ENCODE measurements at regions not wholly inside any gene's neighbourhood (a gene's known extent, or its start where the extent isn't known, plus 50 kb on each side); places are given as distances from the start of the nearest gene placed in this dataset.
"Not testable (repeated sequence)": the region's sequence is repeated elsewhere in the genome, so short reads cannot be mapped to it uniquely, and the experiment has no call there.

DNA sequence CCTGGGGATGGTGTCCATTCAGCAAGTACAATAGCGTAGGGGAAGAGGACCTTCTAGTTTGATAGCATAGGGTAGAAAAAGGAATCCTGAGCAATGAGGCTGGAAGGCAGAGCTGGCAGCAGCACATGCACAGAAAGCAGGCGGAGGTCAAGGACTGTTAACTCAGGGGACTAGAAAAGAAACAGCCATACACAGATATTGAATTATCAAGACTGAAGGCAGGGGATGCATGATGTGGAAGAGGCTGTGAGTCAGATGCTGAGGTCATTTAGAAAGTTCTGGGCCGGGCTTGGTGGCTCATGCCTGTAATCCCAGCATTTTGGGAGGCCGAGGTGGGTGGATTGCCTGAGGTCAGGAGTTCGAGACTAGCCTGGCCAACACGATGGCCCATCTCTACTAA is 65.6 kb downstream of the OPTC start:
- no peak for DNase-seq (ENCODE audit: low read depth in 4 of 4, low spot score in 3 of 4)

- DNase-seq (ENCODE audit: low read depth in 4 of 4, low spot score in 3 of 4): not testable (repeated sequence)
Measured at GRCh38 chr1:203561761-203562160, 64.9 kb upstream of the ATP2B4 start.

GRCh38 chr1:203563291-203563690 is 63.3 kb upstream of the ATP2B4 start:
- no peak for DNase-seq (ENCODE audit: low read depth in 4 of 4, low spot score in 3 of 4)

GRCh38 chr1:203564024-203564423 is 62.6 kb upstream of the ATP2B4 start:
- DNase-seq (ENCODE audit: low read depth in 4 of 4, low spot score in 3 of 4): no peak

DNA sequence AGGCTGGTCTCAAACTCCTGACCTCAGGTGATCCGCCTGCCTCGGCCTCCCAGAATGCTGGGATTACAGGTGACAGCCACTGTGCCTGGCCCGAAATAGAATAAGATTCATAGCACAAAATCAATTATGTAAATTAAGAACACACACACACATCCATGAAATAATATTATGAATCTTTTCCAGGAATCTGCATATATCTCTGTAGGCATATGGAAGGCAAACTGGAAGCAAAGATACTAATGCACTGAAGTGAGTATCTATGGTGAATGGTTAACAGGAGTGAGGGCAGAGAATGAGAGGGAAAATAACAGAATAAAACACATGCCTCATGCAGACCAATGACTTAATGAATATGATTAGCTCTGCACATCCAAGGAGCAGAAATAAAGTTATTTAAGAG is 61.6 kb upstream of the ATP2B4 start:
- no peak for DNase-seq (ENCODE audit: low read depth in 4 of 4, low spot score in 3 of 4)

DNA sequence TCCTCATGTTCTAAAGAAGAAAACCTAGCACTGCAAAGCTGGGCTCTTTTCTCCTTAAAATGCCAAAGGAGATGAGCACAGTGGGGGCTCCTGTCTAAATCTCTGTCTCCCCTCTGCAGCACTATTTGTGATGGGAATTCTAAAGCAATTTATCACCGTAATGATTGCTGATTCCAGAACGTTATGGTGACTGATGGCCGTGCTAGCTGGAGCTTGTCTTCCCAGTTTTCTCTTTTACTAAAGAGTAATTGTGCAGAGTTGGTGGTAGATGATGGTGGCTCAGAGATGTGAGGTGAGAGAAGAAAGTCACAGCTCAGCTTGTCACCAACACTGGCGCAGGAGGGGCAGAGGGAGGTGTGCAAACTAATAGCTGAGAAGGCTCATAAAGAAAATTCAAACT is 60.7 kb upstream of the ATP2B4 start:
- no peak for DNase-seq (ENCODE audit: low read depth in 4 of 4, low spot score in 3 of 4)

DNA sequence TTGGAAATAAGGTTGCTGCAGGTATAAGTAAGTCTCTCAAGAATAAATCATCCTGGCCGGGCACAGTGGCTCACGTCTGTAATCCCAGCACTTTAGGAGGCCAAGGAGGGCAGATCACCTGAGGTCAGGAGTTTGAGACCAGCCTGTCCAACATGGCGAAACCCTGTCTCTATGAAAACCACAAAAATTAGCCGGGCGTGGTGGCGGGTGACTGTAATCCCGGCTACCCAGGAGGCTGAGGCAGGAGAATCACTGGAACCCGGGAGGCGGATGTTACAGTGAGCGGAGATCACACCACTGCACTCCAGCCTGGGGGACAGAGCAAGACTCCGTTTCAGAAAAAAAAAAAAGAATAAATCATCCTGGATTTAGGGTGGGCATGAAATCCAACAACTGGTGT is 59.7 kb upstream of the ATP2B4 start:
- not testable (repeated sequence) for DNase-seq (ENCODE audit: low read depth in 4 of 4, low spot score in 3 of 4)

- no peak for DNase-seq (ENCODE audit: low read depth in 4 of 4, low spot score in 3 of 4)
Measured at GRCh38 chr1:203567596-203567995, 59.0 kb upstream of the ATP2B4 start.

GRCh38 chr1:203569490-203570318 is 56.9 kb upstream of the ATP2B4 start:
- no peak for DNase-seq (ENCODE audit: low read depth in 4 of 4, low spot score in 3 of 4)

DNA sequence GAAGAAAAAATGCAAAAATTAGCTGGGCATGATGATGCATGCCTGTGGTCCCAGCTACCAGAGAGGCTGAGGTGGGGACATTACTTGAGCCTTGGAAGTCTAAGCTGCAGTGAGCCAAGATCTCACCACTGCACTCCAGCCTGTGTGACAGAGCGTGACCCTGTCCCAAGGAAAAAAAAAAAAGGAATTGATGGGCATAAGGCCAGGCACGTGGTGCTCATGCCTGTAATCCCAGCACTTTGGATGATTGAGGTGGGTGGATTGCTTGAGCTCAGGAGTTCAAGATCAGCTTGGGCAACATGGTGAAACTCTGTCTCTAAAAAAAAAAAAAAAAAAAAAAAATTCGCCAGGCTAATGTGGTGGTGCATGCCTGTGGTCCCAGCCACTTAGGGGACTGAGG is 55.8 kb upstream of the ATP2B4 start:
- DNase-seq (ENCODE audit: low read depth in 4 of 4, low spot score in 3 of 4): no peak

GRCh38 chr1:203571661-203572060 is 55.0 kb upstream of the ATP2B4 start:
- no peak for DNase-seq (ENCODE audit: low read depth in 4 of 4, low spot score in 3 of 4)

DNA sequence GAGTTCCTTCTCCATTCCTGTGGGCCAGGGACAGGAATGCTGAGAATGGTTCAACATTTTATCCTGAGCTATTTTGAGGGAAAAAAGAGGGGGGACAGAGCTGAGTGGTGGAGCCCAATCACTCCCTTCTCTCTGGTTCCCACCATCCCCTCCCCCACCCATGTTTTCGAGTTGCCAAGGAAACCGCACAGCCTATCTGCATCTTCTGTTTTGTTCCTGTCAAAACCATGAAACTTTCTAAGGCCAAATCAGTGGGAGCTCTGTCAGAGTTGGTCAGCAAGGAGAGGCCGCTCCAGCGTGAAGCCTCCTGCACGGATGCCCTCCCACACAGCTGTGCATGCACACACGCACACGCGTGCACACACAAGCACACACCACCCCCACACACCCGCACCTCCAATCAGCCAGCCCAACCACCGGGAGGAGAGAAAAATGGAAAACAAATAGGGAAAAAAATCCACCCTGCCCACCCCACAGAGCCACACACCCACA is 54.5 kb upstream of the ATP2B4 start:
- DNase-seq (ENCODE audit: low read depth in 4 of 4, low spot score in 3 of 4): peak in 3 of 4 donors; percentile 37 to 72 (median 61)

DNA sequence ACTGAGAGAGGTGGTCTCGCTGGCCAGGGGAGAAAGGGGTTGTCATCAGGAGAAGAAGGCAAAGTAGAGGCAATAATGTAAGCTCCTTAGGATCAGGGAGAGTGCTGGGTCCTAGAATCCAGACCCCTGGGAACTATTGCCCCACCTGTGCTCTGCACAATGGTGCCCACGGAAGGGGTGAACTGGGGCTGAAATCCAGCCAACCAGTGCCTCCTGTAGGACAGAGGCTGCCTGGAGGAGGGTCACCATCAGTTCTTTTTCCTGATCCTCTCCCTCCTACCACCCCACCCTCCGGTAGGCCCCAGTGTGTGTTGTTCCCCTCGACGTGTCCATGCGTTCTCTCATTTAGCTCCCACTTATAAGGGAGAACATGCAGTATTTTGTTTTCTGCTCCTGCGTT is 52.9 kb upstream of the ATP2B4 start:
- no peak for DNase-seq (ENCODE audit: low read depth in 4 of 4, low spot score in 3 of 4)
